ENCODE measurements at regions not wholly inside any gene's neighbourhood (a gene's known extent, or its start where the extent isn't known, plus 50 kb on each side); places are given as distances from the start of the nearest gene placed in this dataset.

GRCh38 chr3:41092844-41093243 is 106.5 kb upstream of the CTNNB1 start:
- TF ChIP-seq, protein P1, sequence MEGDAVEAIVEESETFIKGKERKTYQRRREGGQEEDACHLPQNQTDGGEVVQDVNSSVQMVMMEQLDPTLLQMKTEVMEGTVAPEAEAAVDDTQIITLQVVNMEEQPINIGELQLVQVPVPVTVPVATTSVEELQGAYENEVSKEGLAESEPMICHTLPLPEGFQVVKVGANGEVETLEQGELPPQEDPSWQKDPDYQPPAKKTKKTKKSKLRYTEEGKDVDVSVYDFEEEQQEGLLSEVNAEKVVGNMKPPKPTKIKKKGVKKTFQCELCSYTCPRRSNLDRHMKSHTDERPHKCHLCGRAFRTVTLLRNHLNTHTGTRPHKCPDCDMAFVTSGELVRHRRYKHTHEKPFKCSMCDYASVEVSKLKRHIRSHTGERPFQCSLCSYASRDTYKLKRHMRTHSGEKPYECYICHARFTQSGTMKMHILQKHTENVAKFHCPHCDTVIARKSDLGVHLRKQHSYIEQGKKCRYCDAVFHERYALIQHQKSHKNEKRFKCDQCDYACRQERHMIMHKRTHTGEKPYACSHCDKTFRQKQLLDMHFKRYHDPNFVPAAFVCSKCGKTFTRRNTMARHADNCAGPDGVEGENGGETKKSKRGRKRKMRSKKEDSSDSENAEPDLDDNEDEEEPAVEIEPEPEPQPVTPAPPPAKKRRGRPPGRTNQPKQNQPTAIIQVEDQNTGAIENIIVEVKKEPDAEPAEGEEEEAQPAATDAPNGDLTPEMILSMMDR (IDR thresholded peaks at IDR 0.05): no peak
- TF ChIP-seq POLR2A (IDR thresholded peaks at IDR 0.05; ENCODE audit: low read depth): no peak
- no peak for TF ChIP-seq POLR2AphosphoS5 (IDR thresholded peaks at IDR 0.05)
- no peak for TF ChIP-seq EP300 (IDR thresholded peaks at IDR 0.05)
